ENCODE measurements at regions not wholly inside any gene's neighbourhood (a gene's known extent, or its start where the extent isn't known, plus 50 kb on each side); places are given as distances from the start of the nearest gene placed in this dataset.

- no peak for TF ChIP-seq ZNF565 (CRISPR knock-in tag; conservative IDR thresholded peaks at IDR 0.05; ENCODE audit: low read depth)
- no peak for TF ChIP-seq GLIS3 (CRISPR knock-in tag; IDR thresholded peaks at IDR 0.05)
- no peak for TF ChIP-seq ZNF8 (CRISPR knock-in tag; IDR thresholded peaks at IDR 0.05)
- TF ChIP-seq ZFP3 (CRISPR knock-in tag; IDR thresholded peaks at IDR 0.05) = no peak
- TF ChIP-seq CSRNP3 (CRISPR knock-in tag; IDR thresholded peaks at IDR 0.05) = no peak
- no peak for TF ChIP-seq TOX (CRISPR knock-in tag; IDR thresholded peaks at IDR 0.05; ENCODE audit: borderline replicate concordance)
- TF ChIP-seq ZFP30 (CRISPR knock-in tag; IDR thresholded peaks at IDR 0.05) = no peak
- no peak for TF ChIP-seq OSR1 (CRISPR knock-in tag; IDR thresholded peaks at IDR 0.05)
Observed at GRCh38 chr16:7017006-7017662, 315.5 kb upstream of the RBFOX1 start (continued).

GRCh38 chr16:7014756-7015155 is 317.9 kb upstream of the RBFOX1 start:
- ATAC-seq = no peak
- no peak for TF ChIP-seq POU6F1 (CRISPR knock-in tag; IDR thresholded peaks at IDR 0.05; ENCODE audit: borderline replicate concordance, low read depth)
- no peak for TF ChIP-seq GLIS3 (CRISPR knock-in tag; IDR thresholded peaks at IDR 0.05)
- no peak for TF ChIP-seq SNAI2 (CRISPR knock-in tag; IDR thresholded peaks at IDR 0.05)

GRCh38 chr16:7013990-7014389 is 318.7 kb upstream of the RBFOX1 start:
- TF ChIP-seq ISL1 (CRISPR knock-in tag; IDR thresholded peaks at IDR 0.05) (no peak), PPARA (CRISPR knock-in tag; IDR thresholded peaks at IDR 0.05; ENCODE audit: borderline replicate concordance) (no peak), RARB (CRISPR knock-in tag; IDR thresholded peaks at IDR 0.05) (no peak), OSR1 (CRISPR knock-in tag; IDR thresholded peaks at IDR 0.05) (no peak), ARNTL (CRISPR knock-in tag; IDR thresholded peaks at IDR 0.05; ENCODE audit: borderline replicate concordance, low read depth) (no peak), ZNF565 (CRISPR knock-in tag; conservative IDR thresholded peaks at IDR 0.05; ENCODE audit: low read depth) (no peak), PATZ1 (CRISPR knock-in tag; IDR thresholded peaks at IDR 0.05; ENCODE audit: borderline replicate concordance) (no peak), BACH2 (CRISPR knock-in tag; IDR thresholded peaks at IDR 0.05; ENCODE audit: borderline replicate concordance) (no peak), ZNF8 (CRISPR knock-in tag; IDR thresholded peaks at IDR 0.05) (no peak), POU6F1 (CRISPR knock-in tag; IDR thresholded peaks at IDR 0.05; ENCODE audit: borderline replicate concordance, low read depth) (no peak), GLIS3 (CRISPR knock-in tag; IDR thresholded peaks at IDR 0.05) (no peak), TCF4 (CRISPR knock-in tag; IDR thresholded peaks at IDR 0.05; ENCODE audit: borderline replicate concordance) (no peak), CREB5 (CRISPR knock-in tag; IDR thresholded peaks at IDR 0.05; ENCODE audit: low read depth) (no peak), ZFP30 (CRISPR knock-in tag; IDR thresholded peaks at IDR 0.05) (no peak)
- no peak for ATAC-seq

- ATAC-seq = no peak
- TF ChIP-seq POU6F1 (CRISPR knock-in tag; IDR thresholded peaks at IDR 0.05; ENCODE audit: borderline replicate concordance, low read depth) (no peak), PPARA (CRISPR knock-in tag; IDR thresholded peaks at IDR 0.05; ENCODE audit: borderline replicate concordance) (no peak), CSRNP3 (CRISPR knock-in tag; IDR thresholded peaks at IDR 0.05) (no peak), ZFP3 (CRISPR knock-in tag; IDR thresholded peaks at IDR 0.05) (no peak), CREB5 (CRISPR knock-in tag; IDR thresholded peaks at IDR 0.05; ENCODE audit: low read depth) (no peak), RARB (CRISPR knock-in tag; IDR thresholded peaks at IDR 0.05) (no peak), SNAI2 (CRISPR knock-in tag; IDR thresholded peaks at IDR 0.05) (no peak), ZFP30 (CRISPR knock-in tag; IDR thresholded peaks at IDR 0.05) (no peak), ISL1 (CRISPR knock-in tag; IDR thresholded peaks at IDR 0.05) (no peak), ZNF565 (CRISPR knock-in tag; conservative IDR thresholded peaks at IDR 0.05; ENCODE audit: low read depth) (no peak), TCF4 (CRISPR knock-in tag; IDR thresholded peaks at IDR 0.05; ENCODE audit: borderline replicate concordance) (no peak), TOX (CRISPR knock-in tag; IDR thresholded peaks at IDR 0.05; ENCODE audit: borderline replicate concordance) (no peak)
Observed at GRCh38 chr16:7004266-7004665, 328.4 kb upstream of the RBFOX1 start.

Measured in SK-N-SH treated with all-trans-retinoic acid at 6 μM for 48 hours (cell line).